ENCODE measurements at regions not wholly inside any gene's neighbourhood (a gene's known extent, or its start where the extent isn't known, plus 50 kb on each side); places are given as distances from the start of the nearest gene placed in this dataset.

- TF ChIP-seq, protein P1, sequence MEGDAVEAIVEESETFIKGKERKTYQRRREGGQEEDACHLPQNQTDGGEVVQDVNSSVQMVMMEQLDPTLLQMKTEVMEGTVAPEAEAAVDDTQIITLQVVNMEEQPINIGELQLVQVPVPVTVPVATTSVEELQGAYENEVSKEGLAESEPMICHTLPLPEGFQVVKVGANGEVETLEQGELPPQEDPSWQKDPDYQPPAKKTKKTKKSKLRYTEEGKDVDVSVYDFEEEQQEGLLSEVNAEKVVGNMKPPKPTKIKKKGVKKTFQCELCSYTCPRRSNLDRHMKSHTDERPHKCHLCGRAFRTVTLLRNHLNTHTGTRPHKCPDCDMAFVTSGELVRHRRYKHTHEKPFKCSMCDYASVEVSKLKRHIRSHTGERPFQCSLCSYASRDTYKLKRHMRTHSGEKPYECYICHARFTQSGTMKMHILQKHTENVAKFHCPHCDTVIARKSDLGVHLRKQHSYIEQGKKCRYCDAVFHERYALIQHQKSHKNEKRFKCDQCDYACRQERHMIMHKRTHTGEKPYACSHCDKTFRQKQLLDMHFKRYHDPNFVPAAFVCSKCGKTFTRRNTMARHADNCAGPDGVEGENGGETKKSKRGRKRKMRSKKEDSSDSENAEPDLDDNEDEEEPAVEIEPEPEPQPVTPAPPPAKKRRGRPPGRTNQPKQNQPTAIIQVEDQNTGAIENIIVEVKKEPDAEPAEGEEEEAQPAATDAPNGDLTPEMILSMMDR (IDR thresholded peaks at IDR 0.05) = no peak
- no peak for TF ChIP-seq ZFX (IDR thresholded peaks at IDR 0.05; ENCODE audit: borderline replicate concordance)
- no peak overlapping the region for H3K27ac ChIP-seq
Observed at GRCh38 chr5:5018578-5018970, 121.6 kb upstream of the ADAMTS16 start.

- TF ChIP-seq, protein P1 (IDR thresholded peaks at IDR 0.05) = no peak
- TF ChIP-seq ZFX (IDR thresholded peaks at IDR 0.05; ENCODE audit: borderline replicate concordance) = no peak
Observed at GRCh38 chr5:5021436-5021835, 118.7 kb upstream of the ADAMTS16 start.

DNA sequence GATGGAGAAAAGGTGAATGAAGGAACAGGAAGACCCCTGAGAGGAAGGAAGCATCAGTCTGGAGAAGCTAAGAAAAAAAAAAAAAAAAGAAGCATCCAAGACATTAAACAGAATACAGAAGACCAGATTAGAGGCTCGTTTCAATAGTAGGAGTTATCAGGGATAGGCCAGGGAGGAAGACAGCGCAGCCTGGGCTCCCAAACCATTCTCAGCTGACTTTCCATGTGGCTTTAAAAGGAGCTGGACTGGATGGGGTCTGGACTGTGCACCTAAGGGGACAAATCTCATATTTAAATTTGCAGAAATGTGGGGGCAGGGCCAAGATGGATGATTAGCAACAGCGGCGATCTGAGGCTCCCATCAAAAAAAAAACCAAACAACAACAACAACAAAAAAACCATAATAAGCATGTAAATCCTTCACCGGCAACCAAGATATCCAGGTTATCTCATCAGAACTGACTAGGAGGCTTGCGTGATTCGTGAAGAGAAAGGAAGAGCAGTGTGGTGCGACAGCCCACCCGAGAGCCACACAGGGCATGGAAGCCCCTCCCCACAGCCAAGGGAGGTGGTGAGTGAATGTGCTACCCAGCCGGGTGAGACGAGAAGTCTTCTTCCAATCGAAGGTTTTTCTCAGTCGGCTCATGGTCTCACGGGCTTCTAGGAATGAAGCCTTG, 114.9 kb upstream of the ADAMTS16 start:
- no peak overlapping the region for H3K27ac ChIP-seq
- no peak for TF ChIP-seq ZFX (IDR thresholded peaks at IDR 0.05; ENCODE audit: borderline replicate concordance)
- TF ChIP-seq, protein P1 (IDR thresholded peaks at IDR 0.05) = no peak

More at GRCh38 chr5:5021436-5021835, 118.7 kb upstream of the ADAMTS16 start:
- H3K27ac ChIP-seq = no peak overlapping the region

GRCh38 chr5:5025774-5026408, 114.2 kb upstream of the ADAMTS16 start:
- H3K27ac ChIP-seq = no peak overlapping the region
- TF ChIP-seq ZFX (IDR thresholded peaks at IDR 0.05; ENCODE audit: borderline replicate concordance) = no peak
- TF ChIP-seq, protein P1 (IDR thresholded peaks at IDR 0.05) = no peak

GRCh38 chr5:5026409-5026785, 113.7 kb upstream of the ADAMTS16 start:
- no peak overlapping the region for H3K27ac ChIP-seq
- no peak for TF ChIP-seq ZFX (IDR thresholded peaks at IDR 0.05; ENCODE audit: borderline replicate concordance)
- TF ChIP-seq, protein P1 (IDR thresholded peaks at IDR 0.05) = no peak

DNA sequence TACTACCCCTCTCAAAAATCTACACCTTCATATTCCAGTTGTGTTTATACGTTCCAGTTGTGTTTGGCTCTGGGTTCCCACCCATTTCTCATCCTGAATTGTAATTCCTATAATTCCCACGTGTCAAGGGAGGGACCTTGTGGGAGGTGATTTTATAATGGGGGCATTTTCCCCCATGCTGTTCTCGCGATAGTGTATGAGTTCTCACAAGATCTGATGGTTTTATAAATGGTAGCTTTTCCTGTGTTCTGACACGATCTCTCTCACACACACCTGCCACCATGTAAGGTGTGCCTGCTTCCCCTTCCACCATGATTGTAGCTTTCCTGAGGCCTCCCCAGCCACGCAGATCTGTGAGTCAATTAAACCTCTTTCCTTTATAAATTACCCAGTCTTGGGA, 108.5 kb upstream of the ADAMTS16 start:
- H3K27ac ChIP-seq = no peak overlapping the region
- no peak for TF ChIP-seq ZFX (IDR thresholded peaks at IDR 0.05; ENCODE audit: borderline replicate concordance)
- TF ChIP-seq, protein P1 (IDR thresholded peaks at IDR 0.05) = no peak

DNA sequence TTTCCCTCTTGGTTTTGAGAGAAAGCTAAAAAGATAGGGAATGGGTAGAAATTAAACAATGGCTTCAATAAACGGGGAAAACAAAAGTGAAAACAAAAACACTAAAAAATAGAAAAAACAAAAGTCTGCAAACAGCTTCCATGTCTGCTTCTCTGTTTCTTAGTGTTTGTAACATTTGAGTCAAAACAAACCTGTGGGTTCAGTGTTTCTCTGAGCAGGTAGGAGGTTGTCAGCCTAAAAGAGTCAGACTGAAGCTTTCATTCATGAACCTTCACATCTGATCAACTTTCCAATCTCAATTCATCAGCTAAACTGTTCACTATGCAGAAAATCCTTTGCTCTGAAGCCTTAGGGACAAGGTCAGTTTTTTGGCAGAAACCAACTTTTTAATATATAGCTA, 102.5 kb upstream of the ADAMTS16 start:
- H3K27ac ChIP-seq = no peak overlapping the region
- TF ChIP-seq, protein P1 (IDR thresholded peaks at IDR 0.05) = no peak
- no peak for TF ChIP-seq ZFX (IDR thresholded peaks at IDR 0.05; ENCODE audit: borderline replicate concordance)

Measured in 22Rv1 (cell line).